GM12864 (cell line): ENCODE measurements at regions not wholly inside any gene's neighbourhood (a gene's known extent, or its start where the extent isn't known, plus 50 kb on each side); places are given as distances from the start of the nearest gene placed in this dataset.
"Not testable (repeated sequence)": the region's sequence is repeated elsewhere in the genome, so short reads cannot be mapped to it uniquely, and the experiment has no call there.

Experiments used
- DNase-seq: peaks from one replicate; pipeline ENCODE4 v3.0.0-alpha.2; 2011; ENCODE audit warnings: low read depth
- H3K4me3 ChIP-seq: 2 replicates; pipeline ENCODE4 v1.5.1; 2011; ENCODE audit warnings: mild to moderate bottlenecking, low read depth, low read length, control low read depth
- CTCF ChIP-seq: IDR thresholded peaks from 2 replicates; pipeline ENCODE4 v1.5.1; 2011; ENCODE audit warnings: low read depth, mild to moderate bottlenecking, moderate library complexity, low read length, control low read depth, inconsistent platforms; ENCODE audit errors: missing control alignments

GRCh38 chr11:114801773-114802172, 123.4 kb downstream of the NXPE2 start:
- no peak overlapping the region for H3K4me3 ChIP-seq
- TF ChIP-seq CTCF: no peak
- no peak for DNase-seq

- TF ChIP-seq CTCF: no peak
- H3K4me3 ChIP-seq: no peak overlapping the region
- no peak for DNase-seq
Measured at GRCh38 chr11:114802878-114803277, 124.6 kb downstream of the NXPE2 start.

GRCh38 chr11:114805431-114805830, 127.1 kb downstream of the NXPE2 start:
- not testable (repeated sequence) for H3K4me3 ChIP-seq, DNase-seq

GRCh38 chr11:114811971-114812370, 133.6 kb downstream of the NXPE2 start:
- no peak overlapping the region for H3K4me3 ChIP-seq
- no peak for TF ChIP-seq CTCF
- DNase-seq: no peak

- TF ChIP-seq CTCF: no peak
- H3K4me3 ChIP-seq: no peak overlapping the region
- no peak for DNase-seq
Measured at GRCh38 chr11:114812733-114813132, 134.4 kb downstream of the NXPE2 start.

- no peak for DNase-seq
- no peak for TF ChIP-seq CTCF
Measured at GRCh38 chr11:114813189-114813718, 134.9 kb downstream of the NXPE2 start.

GRCh38 chr11:114815176-114815575, 136.8 kb downstream of the NXPE2 start:
- H3K4me3 ChIP-seq: no peak overlapping the region
- DNase-seq: no peak
- TF ChIP-seq CTCF: no peak

More at GRCh38 chr11:114813189-114813718, 134.9 kb downstream of the NXPE2 start:
- no peak overlapping the region for H3K4me3 ChIP-seq
